WTC11 (cell line): ENCODE measurements at regions not wholly inside any gene's neighbourhood (a gene's known extent, or its start where the extent isn't known, plus 50 kb on each side); places are given as distances from the start of the nearest gene placed in this dataset.

ENCODE experiments used
- ATAC-seq: fragments of 200-7000 bp; cut with Tn5 transposase; 2 replicates; pipeline ENCODE4 v1.10.0; 2021; ENCODE audit warnings: mild to moderate bottlenecking, moderate library complexity
- CTCF ChIA-PET: fragments of 300-600 bp; sonication (Branson Sonifier 250); formaldehyde crosslinking; loops from one replicate; lab custom pipeline; 2021; ENCODE audit warnings: antibody characterized with exemption; lab: Charles Lee
- POLR2A ChIA-PET: fragments of 350-600 bp; sonication (Branson Sonifier 250); formaldehyde crosslinking; loops from one replicate; lab custom pipeline; 2021; ENCODE audit warnings: antibody characterized with exemption; lab: Charles Lee
- DNase-seq: peaks from one replicate; pipeline ENCODE4 v3.0.0; 2021; ENCODE audit warnings: low spot score
- H3K27ac Mint-ChIP-seq: 2 replicates; pipeline ENCODE4 v1.8.0; 2021; ENCODE audit warnings: mixed read lengths
- H3K27me3 Mint-ChIP-seq: 2 replicates; pipeline ENCODE4 v1.8.0; 2021; ENCODE audit warnings: low read depth, mild to moderate bottlenecking, moderate library complexity, mixed read lengths
- H3K36me3 Mint-ChIP-seq: 2 replicates; pipeline ENCODE4 v1.8.0; 2021; ENCODE audit warnings: mixed read lengths
- H3K4me1 Mint-ChIP-seq: 2 replicates; pipeline ENCODE4 v1.8.0; 2022; ENCODE audit warnings: mixed read lengths
- H3K4me3 Mint-ChIP-seq: 2 replicates; pipeline ENCODE4 v1.8.0; 2021; ENCODE audit warnings: mild to moderate bottlenecking, moderate library complexity, mixed read lengths
- H3K9me3 Mint-ChIP-seq: 2 replicates; pipeline ENCODE4 v1.8.0; 2021; ENCODE audit warnings: mixed read lengths
- ESRRA ChIP-seq: sonication (generic); formaldehyde crosslinking; IDR thresholded peaks from 2 replicates; pipeline ENCODE4 v1.8.1; 2022; ENCODE audit warnings: mild to moderate bottlenecking, missing genetic modification reagents, borderline replicate concordance
- FOXJ3 ChIP-seq: sonication (generic); formaldehyde crosslinking; IDR thresholded peaks from 2 replicates; pipeline ENCODE4 v1.9.0; 2021; ENCODE audit warnings: missing genetic modification reagents, mild to moderate bottlenecking, borderline replicate concordance
- HMGA2 ChIP-seq: fragments of 250-450 bp; sonication (Bioruptor Pico); IDR thresholded peaks from 2 replicates; pipeline ENCODE4 v1.4.0; 2021; ENCODE audit warnings: mild to moderate bottlenecking, moderate library complexity
- JAZF1 ChIP-seq: fragments of 250-450 bp; sonication (Bioruptor Pico); IDR thresholded peaks from 2 replicates; pipeline ENCODE4 v1.9.0; 2021; ENCODE audit warnings: moderate library complexity, mild to moderate bottlenecking, inconsistent platforms
- KAT7 ChIP-seq: sonication (generic); formaldehyde crosslinking; IDR thresholded peaks from 2 replicates; pipeline ENCODE4 v1.8.1; 2023; ENCODE audit warnings: missing genetic modification reagents, mild to moderate bottlenecking, borderline replicate concordance
- MXD4 ChIP-seq: fragments of 250-450 bp; sonication (Bioruptor Pico); IDR thresholded peaks from 2 replicates; pipeline ENCODE4 v1.8.0; 2021; ENCODE audit warnings: mild to moderate bottlenecking, moderate library complexity, borderline replicate concordance
- ZNF416 ChIP-seq: fragments of 250-450 bp; sonication (Bioruptor Pico); IDR thresholded peaks from 2 replicates; pipeline ENCODE4 v1.9.0; 2021; ENCODE audit warnings: mild to moderate bottlenecking, inconsistent platforms
- ZNF423 ChIP-seq: fragments of 250-450 bp; sonication (Bioruptor Pico); IDR thresholded peaks from 2 replicates; pipeline ENCODE4 v2.1.2; 2022; ENCODE audit warnings: mild to moderate bottlenecking, moderate library complexity
- ZNF671 ChIP-seq: fragments of 250-450 bp; sonication (Bioruptor Pico); IDR thresholded peaks from 2 replicates; pipeline ENCODE4 v1.8.0; 2021; ENCODE audit warnings: mild to moderate bottlenecking
- TF ChIP-seq, protein P1 (sequence below): sonication (generic); formaldehyde crosslinking; conservative IDR thresholded peaks from 2 replicates; pipeline ENCODE4 v1.8.1; 2022; ENCODE audit warnings: mild to moderate bottlenecking, missing genetic modification reagents
- TF ChIP-seq, protein P2 (sequence below): sonication (generic); formaldehyde crosslinking; IDR thresholded peaks from 2 replicates; pipeline ENCODE4 v1.8.1; 2022; ENCODE audit warnings: missing genetic modification reagents, borderline replicate concordance
- TF ChIP-seq, protein P3 (sequence below): sonication (generic); formaldehyde crosslinking; IDR thresholded peaks from 2 replicates; pipeline ENCODE4 v1.8.1; 2023; ENCODE audit warnings: mild to moderate bottlenecking, missing genetic modification reagents
- TF ChIP-seq, protein P4 (sequence below): sonication (generic); formaldehyde crosslinking; IDR thresholded peaks from 2 replicates; pipeline ENCODE4 v1.8.0; 2022; ENCODE audit warnings: mild to moderate bottlenecking, missing genetic modification reagents
- TF ChIP-seq, protein P5 (sequence below): fragments of 250-450 bp; sonication (Bioruptor Pico); conservative IDR thresholded peaks from 2 replicates; pipeline ENCODE4 v1.9.0; 2021; ENCODE audit warnings: mild to moderate bottlenecking
- TF ChIP-seq, protein P6 (sequence below): sonication (generic); formaldehyde crosslinking; IDR thresholded peaks from 2 replicates; pipeline ENCODE4 v1.8.1; 2022; ENCODE audit warnings: mild to moderate bottlenecking, missing genetic modification reagents, moderate library complexity, borderline replicate concordance
- TF ChIP-seq, protein P7 (sequence below): sonication (generic); formaldehyde crosslinking; IDR thresholded peaks from 2 replicates; pipeline ENCODE4 v1.8.1; 2023; ENCODE audit warnings: mild to moderate bottlenecking, missing genetic modification reagents, borderline replicate concordance
- TF ChIP-seq, protein P8 (sequence below): sonication (generic); formaldehyde crosslinking; IDR thresholded peaks from 2 replicates; pipeline ENCODE4 v1.8.1; 2022; ENCODE audit warnings: low read depth, missing genetic modification reagents, borderline replicate concordance

DNA sequence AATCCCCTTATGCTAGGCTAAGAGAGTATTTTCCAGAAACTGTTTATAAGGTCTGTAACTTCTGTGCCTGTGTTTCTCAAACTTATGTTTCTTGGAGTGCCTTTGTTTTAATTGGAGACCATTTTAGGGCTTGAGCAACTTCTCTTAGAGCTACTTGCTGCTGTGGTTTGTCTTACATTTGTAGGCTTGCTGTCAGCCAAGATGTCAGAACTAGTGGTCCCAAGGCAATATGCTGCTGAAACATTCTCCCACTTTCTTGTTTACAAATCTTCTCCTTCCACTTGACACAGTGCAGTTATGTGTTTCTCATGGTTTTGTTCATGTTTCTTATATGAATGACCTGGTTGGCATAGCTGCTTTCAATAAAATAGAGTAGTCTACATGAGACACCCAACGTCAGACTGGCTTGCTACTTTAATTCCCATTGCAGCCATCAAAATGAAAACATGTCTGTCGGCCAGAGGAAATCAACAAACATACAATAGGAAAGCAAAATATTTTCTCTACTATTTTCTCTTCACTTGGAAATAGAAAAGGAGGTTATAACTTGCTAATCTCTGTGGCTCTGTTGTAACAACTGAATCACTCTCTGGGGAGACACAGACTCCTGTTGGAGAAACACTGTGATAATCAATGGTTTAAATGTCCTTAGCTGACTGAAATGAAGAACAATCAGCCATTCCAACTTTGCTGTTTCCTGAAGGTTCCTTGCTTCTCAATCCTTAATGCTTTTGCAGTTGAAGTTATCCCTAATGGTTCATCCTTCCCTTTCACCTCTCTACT lies 426.4 kb downstream of the PDGFC start:
- H3K4me1 Mint-ChIP-seq = no peaks in the 10 kb centered on the region
- no peak for ATAC-seq
- no peak overlapping the region for H3K27ac Mint-ChIP-seq
- H3K27me3 Mint-ChIP-seq = no peaks in the 10 kb centered on the region
- DNase-seq = no peak
- no peaks in the 10 kb centered on the region for H3K9me3 Mint-ChIP-seq
- H3K36me3 Mint-ChIP-seq = no peaks in the 10 kb centered on the region
- POLR2A ChIA-PET = no interaction called here
- no peak for TF ChIP-seq ZNF423 (CRISPR knock-in tag)
- no peak for TF ChIP-seq JAZF1 (CRISPR knock-in tag)
- TF ChIP-seq, protein P1, sequence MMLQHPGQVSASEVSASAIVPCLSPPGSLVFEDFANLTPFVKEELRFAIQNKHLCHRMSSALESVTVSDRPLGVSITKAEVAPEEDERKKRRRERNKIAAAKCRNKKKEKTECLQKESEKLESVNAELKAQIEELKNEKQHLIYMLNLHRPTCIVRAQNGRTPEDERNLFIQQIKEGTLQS = no peak
- TF ChIP-seq ZNF416 = no peak
- TF ChIP-seq, protein P2, sequence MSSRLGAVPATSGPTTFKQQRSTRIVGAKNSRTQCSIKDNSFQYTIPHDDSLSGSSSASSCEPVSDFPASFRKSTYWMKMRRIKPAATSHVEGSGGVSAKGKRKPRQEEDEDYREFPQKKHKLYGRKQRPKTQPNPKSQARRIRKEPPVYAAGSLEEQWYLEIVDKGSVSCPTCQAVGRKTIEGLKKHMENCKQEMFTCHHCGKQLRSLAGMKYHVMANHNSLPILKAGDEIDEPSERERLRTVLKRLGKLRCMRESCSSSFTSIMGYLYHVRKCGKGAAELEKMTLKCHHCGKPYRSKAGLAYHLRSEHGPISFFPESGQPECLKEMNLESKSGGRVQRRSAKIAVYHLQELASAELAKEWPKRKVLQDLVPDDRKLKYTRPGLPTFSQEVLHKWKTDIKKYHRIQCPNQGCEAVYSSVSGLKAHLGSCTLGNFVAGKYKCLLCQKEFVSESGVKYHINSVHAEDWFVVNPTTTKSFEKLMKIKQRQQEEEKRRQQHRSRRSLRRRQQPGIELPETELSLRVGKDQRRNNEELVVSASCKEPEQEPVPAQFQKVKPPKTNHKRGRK (CRISPR knock-in tag) = no peak
- CTCF ChIA-PET = no interaction called here
- H3K4me3 Mint-ChIP-seq = no peak overlapping the region

DNA sequence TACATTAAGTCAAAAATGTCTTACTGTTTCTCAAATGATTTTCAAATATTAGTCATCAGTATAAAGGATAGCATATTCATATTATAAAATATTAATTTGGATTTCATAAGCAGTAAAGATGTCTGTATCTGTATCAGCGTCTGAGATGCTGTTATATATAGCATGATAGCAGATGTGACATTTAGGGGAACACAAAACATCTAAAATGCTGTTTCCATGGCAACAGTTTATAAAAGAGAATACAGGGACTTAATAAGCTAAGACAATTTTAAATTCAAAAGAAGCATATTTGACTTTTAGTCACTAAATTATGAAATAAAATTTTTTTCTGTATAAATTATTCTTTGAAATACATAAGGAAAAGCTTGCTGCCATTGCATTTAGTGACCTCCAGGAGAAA lies 432.2 kb downstream of the PDGFC start:
- no peak for DNase-seq
- no peaks in the 10 kb centered on the region for H3K4me1 Mint-ChIP-seq
- CTCF ChIA-PET = no interaction called here
- no peaks in the 10 kb centered on the region for H3K36me3 Mint-ChIP-seq
- no peaks in the 10 kb centered on the region for H3K27me3 Mint-ChIP-seq
- ATAC-seq = no peak
- POLR2A ChIA-PET = no interaction called here
- H3K4me3 Mint-ChIP-seq = no peak overlapping the region
- H3K27ac Mint-ChIP-seq = no peak overlapping the region
- TF ChIP-seq, protein P3, sequence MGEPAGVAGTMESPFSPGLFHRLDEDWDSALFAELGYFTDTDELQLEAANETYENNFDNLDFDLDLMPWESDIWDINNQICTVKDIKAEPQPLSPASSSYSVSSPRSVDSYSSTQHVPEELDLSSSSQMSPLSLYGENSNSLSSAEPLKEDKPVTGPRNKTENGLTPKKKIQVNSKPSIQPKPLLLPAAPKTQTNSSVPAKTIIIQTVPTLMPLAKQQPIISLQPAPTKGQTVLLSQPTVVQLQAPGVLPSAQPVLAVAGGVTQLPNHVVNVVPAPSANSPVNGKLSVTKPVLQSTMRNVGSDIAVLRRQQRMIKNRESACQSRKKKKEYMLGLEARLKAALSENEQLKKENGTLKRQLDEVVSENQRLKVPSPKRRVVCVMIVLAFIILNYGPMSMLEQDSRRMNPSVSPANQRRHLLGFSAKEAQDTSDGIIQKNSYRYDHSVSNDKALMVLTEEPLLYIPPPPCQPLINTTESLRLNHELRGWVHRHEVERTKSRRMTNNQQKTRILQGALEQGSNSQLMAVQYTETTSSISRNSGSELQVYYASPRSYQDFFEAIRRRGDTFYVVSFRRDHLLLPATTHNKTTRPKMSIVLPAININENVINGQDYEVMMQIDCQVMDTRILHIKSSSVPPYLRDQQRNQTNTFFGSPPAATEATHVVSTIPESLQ = no peak
- TF ChIP-seq FOXJ3 (CRISPR knock-in tag) = no peak
- TF ChIP-seq, protein P4, sequence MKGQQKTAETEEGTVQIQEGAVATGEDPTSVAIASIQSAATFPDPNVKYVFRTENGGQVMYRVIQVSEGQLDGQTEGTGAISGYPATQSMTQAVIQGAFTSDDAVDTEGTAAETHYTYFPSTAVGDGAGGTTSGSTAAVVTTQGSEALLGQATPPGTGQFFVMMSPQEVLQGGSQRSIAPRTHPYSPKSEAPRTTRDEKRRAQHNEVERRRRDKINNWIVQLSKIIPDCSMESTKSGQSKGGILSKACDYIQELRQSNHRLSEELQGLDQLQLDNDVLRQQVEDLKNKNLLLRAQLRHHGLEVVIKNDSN (CRISPR knock-in tag) = no peak
- TF ChIP-seq, all 79 proteins: peak for 0
- H3K9me3 Mint-ChIP-seq = no peaks in the 10 kb centered on the region

DNA sequence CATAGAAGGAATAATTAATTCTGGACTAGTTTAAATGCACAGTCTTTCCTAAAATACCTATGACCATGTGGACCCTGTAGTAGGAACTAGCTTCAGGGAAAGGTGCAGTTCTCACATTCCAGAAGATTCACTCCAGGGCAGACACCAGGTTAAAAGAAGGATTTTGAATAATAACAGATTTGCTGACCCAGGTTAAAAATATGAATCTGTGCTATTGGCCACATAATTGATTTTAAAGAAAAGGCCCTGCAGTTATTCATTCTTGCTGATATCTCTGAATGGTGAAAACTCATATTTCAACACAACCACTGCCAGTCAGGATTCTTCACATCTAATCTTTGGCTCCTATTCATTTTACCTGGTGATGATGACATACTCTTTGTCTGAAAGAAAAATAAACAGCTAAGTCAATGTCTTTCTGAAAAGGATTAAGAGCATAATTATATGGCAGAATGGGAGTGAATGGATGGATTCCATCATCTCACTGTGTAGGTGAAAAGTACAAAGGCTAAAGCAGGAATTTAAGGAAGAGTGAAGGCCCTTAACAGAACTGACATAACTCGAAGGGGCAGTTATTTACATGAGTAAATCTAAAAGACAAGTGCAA lies 432.8 kb downstream of the PDGFC start:
- H3K4me1 Mint-ChIP-seq = no peaks in the 10 kb centered on the region
- DNase-seq = no peak
- no peaks in the 10 kb centered on the region for H3K36me3 Mint-ChIP-seq
- ChIA-PET CTCF (no interaction called here), POLR2A (no interaction called here)
- no peaks in the 10 kb centered on the region for H3K27me3 Mint-ChIP-seq
- no peaks in the 10 kb centered on the region for H3K9me3 Mint-ChIP-seq
- H3K27ac Mint-ChIP-seq = no peak overlapping the region
- no peak for ATAC-seq
- H3K4me3 Mint-ChIP-seq = no peak overlapping the region
- TF ChIP-seq, protein P5, sequence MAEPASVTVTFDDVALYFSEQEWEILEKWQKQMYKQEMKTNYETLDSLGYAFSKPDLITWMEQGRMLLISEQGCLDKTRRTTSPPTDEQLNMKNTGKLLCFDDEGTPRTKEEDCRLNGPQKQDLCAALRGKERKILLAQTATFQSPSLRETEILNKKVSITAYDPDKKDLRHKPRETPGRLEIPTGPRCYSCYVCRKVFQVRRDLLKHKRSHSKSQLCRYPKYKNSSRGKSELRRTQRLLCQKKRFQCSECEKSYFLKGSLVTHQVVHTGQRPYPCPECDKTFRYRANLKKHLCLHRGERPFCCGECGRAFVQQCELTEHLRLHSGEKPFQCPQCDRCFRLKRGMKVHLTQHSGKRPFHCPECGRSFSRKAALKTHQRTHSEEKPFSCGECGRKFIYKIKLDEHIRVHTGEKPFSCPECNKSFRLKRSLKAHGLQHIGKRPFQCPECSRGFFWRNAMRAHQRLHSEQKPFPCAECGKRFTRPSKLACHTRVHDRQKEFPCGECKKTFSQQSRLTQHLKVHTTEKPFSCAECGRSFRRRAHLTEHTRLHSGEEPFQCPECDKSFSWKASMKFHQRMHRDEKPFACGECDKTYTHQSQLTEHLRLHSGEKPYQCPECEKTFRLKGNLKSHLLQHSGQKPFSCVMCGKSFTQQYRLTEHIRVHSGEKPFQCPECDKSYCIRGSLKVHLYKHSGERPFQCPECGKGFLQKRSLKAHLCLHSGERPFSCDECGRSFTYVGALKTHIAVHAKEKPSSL (CRISPR knock-in tag) = no peak
- no peak for TF ChIP-seq MXD4 (CRISPR knock-in tag)
- TF ChIP-seq, protein P6, sequence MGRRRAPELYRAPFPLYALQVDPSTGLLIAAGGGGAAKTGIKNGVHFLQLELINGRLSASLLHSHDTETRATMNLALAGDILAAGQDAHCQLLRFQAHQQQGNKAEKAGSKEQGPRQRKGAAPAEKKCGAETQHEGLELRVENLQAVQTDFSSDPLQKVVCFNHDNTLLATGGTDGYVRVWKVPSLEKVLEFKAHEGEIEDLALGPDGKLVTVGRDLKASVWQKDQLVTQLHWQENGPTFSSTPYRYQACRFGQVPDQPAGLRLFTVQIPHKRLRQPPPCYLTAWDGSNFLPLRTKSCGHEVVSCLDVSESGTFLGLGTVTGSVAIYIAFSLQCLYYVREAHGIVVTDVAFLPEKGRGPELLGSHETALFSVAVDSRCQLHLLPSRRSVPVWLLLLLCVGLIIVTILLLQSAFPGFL = no peak
- TF ChIP-seq, protein P7, sequence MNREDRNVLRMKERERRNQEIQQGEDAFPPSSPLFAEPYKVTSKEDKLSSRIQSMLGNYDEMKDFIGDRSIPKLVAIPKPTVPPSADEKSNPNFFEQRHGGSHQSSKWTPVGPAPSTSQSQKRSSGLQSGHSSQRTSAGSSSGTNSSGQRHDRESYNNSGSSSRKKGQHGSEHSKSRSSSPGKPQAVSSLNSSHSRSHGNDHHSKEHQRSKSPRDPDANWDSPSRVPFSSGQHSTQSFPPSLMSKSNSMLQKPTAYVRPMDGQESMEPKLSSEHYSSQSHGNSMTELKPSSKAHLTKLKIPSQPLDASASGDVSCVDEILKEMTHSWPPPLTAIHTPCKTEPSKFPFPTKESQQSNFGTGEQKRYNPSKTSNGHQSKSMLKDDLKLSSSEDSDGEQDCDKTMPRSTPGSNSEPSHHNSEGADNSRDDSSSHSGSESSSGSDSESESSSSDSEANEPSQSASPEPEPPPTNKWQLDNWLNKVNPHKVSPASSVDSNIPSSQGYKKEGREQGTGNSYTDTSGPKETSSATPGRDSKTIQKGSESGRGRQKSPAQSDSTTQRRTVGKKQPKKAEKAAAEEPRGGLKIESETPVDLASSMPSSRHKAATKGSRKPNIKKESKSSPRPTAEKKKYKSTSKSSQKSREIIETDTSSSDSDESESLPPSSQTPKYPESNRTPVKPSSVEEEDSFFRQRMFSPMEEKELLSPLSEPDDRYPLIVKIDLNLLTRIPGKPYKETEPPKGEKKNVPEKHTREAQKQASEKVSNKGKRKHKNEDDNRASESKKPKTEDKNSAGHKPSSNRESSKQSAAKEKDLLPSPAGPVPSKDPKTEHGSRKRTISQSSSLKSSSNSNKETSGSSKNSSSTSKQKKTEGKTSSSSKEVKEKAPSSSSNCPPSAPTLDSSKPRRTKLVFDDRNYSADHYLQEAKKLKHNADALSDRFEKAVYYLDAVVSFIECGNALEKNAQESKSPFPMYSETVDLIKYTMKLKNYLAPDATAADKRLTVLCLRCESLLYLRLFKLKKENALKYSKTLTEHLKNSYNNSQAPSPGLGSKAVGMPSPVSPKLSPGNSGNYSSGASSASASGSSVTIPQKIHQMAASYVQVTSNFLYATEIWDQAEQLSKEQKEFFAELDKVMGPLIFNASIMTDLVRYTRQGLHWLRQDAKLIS (CRISPR knock-in tag) = no peak
- no peak for TF ChIP-seq HMGA2 (CRISPR knock-in tag)
- no peak for TF ChIP-seq KAT7 (CRISPR knock-in tag)
- no peak for TF ChIP-seq ESRRA (CRISPR knock-in tag)
- no peak for TF ChIP-seq ZNF671 (CRISPR knock-in tag)
- TF ChIP-seq, protein P8, sequence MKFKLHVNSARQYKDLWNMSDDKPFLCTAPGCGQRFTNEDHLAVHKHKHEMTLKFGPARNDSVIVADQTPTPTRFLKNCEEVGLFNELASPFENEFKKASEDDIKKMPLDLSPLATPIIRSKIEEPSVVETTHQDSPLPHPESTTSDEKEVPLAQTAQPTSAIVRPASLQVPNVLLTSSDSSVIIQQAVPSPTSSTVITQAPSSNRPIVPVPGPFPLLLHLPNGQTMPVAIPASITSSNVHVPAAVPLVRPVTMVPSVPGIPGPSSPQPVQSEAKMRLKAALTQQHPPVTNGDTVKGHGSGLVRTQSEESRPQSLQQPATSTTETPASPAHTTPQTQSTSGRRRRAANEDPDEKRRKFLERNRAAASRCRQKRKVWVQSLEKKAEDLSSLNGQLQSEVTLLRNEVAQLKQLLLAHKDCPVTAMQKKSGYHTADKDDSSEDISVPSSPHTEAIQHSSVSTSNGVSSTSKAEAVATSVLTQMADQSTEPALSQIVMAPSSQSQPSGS = no peak
